T-helper 9 cell (primary cell): ENCODE measurements at regions not wholly inside any gene's neighbourhood (a gene's known extent, or its start where the extent isn't known, plus 50 kb on each side); places are given as distances from the start of the nearest gene placed in this dataset.
"Not testable (repeated sequence)": the region's sequence is repeated elsewhere in the genome, so short reads cannot be mapped to it uniquely, and the experiment has no call there.

Source experiments
- DNase-seq: peaks from one replicate; pipeline ENCODE4 v3.0.0-alpha.2; 2020

- not testable (repeated sequence) for DNase-seq
Observed at GRCh38 chr2:37759989-37760388, 88.5 kb upstream of the CDC42EP3 start.

GRCh38 chr2:37760471-37760870 lies 89.0 kb upstream of the CDC42EP3 start:
- DNase-seq: no peak

GRCh38 chr2:37762281-37762680 lies 90.8 kb upstream of the CDC42EP3 start:
- DNase-seq: not testable (repeated sequence)

- DNase-seq: no peak
Observed at GRCh38 chr2:37764739-37765138, 93.3 kb upstream of the CDC42EP3 start.

- DNase-seq: no peak
Observed at GRCh38 chr2:37766106-37766505, 94.7 kb upstream of the CDC42EP3 start.

- no peak for DNase-seq
Observed at GRCh38 chr2:37767046-37767445, 95.6 kb upstream of the CDC42EP3 start.

- no peak for DNase-seq
Observed at GRCh38 chr2:37767959-37768925, 96.8 kb upstream of the CDC42EP3 start.

GRCh38 chr2:37769551-37769950 lies 98.1 kb upstream of the CDC42EP3 start:
- DNase-seq: no peak

GRCh38 chr2:37770797-37771196 lies 99.4 kb upstream of the CDC42EP3 start:
- DNase-seq: no peak

- DNase-seq: no peak
Observed at GRCh38 chr2:37771600-37772088, 100.2 kb upstream of the CDC42EP3 start.

GRCh38 chr2:37773371-37774130 lies 102.1 kb upstream of the CDC42EP3 start:
- no peak for DNase-seq

- not testable (repeated sequence) for DNase-seq
Observed at GRCh38 chr2:37774171-37774944, 102.9 kb upstream of the CDC42EP3 start.

GRCh38 chr2:37774976-37775907 lies 103.8 kb upstream of the CDC42EP3 start:
- no peak for DNase-seq

- DNase-seq: no peak
Observed at GRCh38 chr2:37775908-37776250, 104.4 kb upstream of the CDC42EP3 start.

GRCh38 chr2:37776487-37776886 lies 105.0 kb upstream of the CDC42EP3 start:
- no peak for DNase-seq

GRCh38 chr2:37779139-37779538 lies 107.7 kb upstream of the CDC42EP3 start:
- no peak for DNase-seq

GRCh38 chr2:37779611-37780386 lies 108.4 kb upstream of the CDC42EP3 start:
- DNase-seq: no peak

- no peak for DNase-seq
Observed at GRCh38 chr2:37780387-37780676, 108.9 kb upstream of the CDC42EP3 start.

GRCh38 chr2:37781028-37781427 lies 109.6 kb upstream of the CDC42EP3 start:
- no peak for DNase-seq

- no peak for DNase-seq
Observed at GRCh38 chr2:37782155-37782673, 110.8 kb upstream of the CDC42EP3 start.
